Mesenchymal stem cell (in vitro differentiated cells and primary cell): ENCODE measurements at regions not wholly inside any gene's neighbourhood (a gene's known extent, or its start where the extent isn't known, plus 50 kb on each side); places are given as distances from the start of the nearest gene placed in this dataset.

Experiments used
- DNase-seq: peaks from one replicate; pipeline ENCODE4 v3.0.0-alpha.2; 2013
- H2AFZ ChIP-seq: one replicate; pipeline ENCODE4 v1.6.1; 2013; ENCODE audit warnings: low read depth, mild to moderate bottlenecking, control low read depth, inconsistent platforms, low read length, moderate library complexity
- H2AK5ac ChIP-seq: 2 replicates; pipeline ENCODE4 v1.6.1; 2013; ENCODE audit warnings: low read length, moderate library complexity, mild to moderate bottlenecking, inconsistent platforms; ENCODE audit not compliant: severe bottlenecking
- H2BK120ac ChIP-seq: one replicate; pipeline ENCODE4 v1.6.1; 2013; ENCODE audit warnings: low read depth, mild to moderate bottlenecking, inconsistent platforms, low read length, moderate library complexity
- H2BK12ac ChIP-seq, 2 experiments: one replicate each; pipeline ENCODE4 v1.6.1; 2013; ENCODE audit warnings: inconsistent platforms in 2 of 2, low read length in 2 of 2, mild to moderate bottlenecking in 2 of 2, moderate library complexity in 2 of 2, control low read depth in 1 of 2
- H2BK15ac ChIP-seq: one replicate; pipeline ENCODE4 v1.6.1; 2013; ENCODE audit warnings: mild to moderate bottlenecking, low read depth, inconsistent platforms; ENCODE audit not compliant: poor library complexity, severe bottlenecking
- H2BK5ac ChIP-seq: 2 replicates; pipeline ENCODE4 v1.6.1; 2013; ENCODE audit warnings: low read depth, mild to moderate bottlenecking, low read length, control low read depth, inconsistent platforms; ENCODE audit not compliant: poor library complexity, severe bottlenecking
- H3K14ac ChIP-seq, 2 experiments: one replicate each; pipeline ENCODE4 v1.6.1; 2013; ENCODE audit warnings: inconsistent platforms in 2 of 2, low read length in 2 of 2, control low read depth in 1 of 2, mild to moderate bottlenecking in 1 of 2, moderate library complexity in 1 of 2
- H3K18ac ChIP-seq, 2 experiments: one replicate each; pipeline ENCODE4 v1.6.1; 2013; ENCODE audit warnings: inconsistent platforms in 2 of 2, low read length in 2 of 2, control low read depth in 1 of 2, low read depth in 1 of 2, mild to moderate bottlenecking in 1 of 2
- H3K23ac ChIP-seq, 2 experiments: one replicate each; pipeline ENCODE4 v1.6.1; 2013; ENCODE audit warnings: inconsistent platforms in 2 of 2, low read length in 2 of 2, mild to moderate bottlenecking in 2 of 2, moderate library complexity in 2 of 2, control low read depth in 1 of 2
- H3K27ac ChIP-seq: 2 replicates; pipeline ENCODE4 v1.5.1; 2013; ENCODE audit warnings: mild to moderate bottlenecking, moderate library complexity, low read length, control low read depth, inconsistent platforms; ENCODE audit not compliant: poor library complexity, severe bottlenecking
- H3K27me3 ChIP-seq, 2 experiments: 2 replicates each; pipeline versions ENCODE4 v1.6.1 to v1.7.0; 2013; ENCODE audit warnings: low read length in 2 of 2, mild to moderate bottlenecking in 2 of 2, moderate library complexity in 2 of 2, control low read depth in 1 of 2, inconsistent platforms in 1 of 2; ENCODE audit not compliant: control insufficient read depth in 1 of 2, insufficient read depth in 1 of 2
- H3K36me3 ChIP-seq, 2 experiments: 2 replicates each; pipeline versions ENCODE4 v1.6.1 to v1.7.0; 2013; ENCODE audit warnings: low read length in 2 of 2, control low read depth in 1 of 2, inconsistent platforms in 1 of 2, low read depth in 1 of 2, mild to moderate bottlenecking in 1 of 2; ENCODE audit not compliant: insufficient read depth in 2 of 2, control insufficient read depth in 1 of 2
- H3K4ac ChIP-seq, 2 experiments: one replicate each; pipeline ENCODE4 v1.6.1; 2013; ENCODE audit warnings: inconsistent platforms in 2 of 2, low read length in 2 of 2, mild to moderate bottlenecking in 2 of 2, moderate library complexity in 2 of 2, control low read depth in 1 of 2, low read depth in 1 of 2
- H3K4me1 ChIP-seq: 2 replicates; pipeline ENCODE4 v1.6.1; 2013; ENCODE audit warnings: low read depth, low read length, control low read depth; ENCODE audit not compliant: control insufficient read depth, insufficient read depth
- H3K4me2 ChIP-seq: 2 replicates; pipeline ENCODE4 v1.6.1; 2013; ENCODE audit warnings: low read length, mild to moderate bottlenecking, inconsistent platforms; ENCODE audit not compliant: poor library complexity, severe bottlenecking
- H3K4me3 ChIP-seq, 2 experiments: 2 replicates each; pipeline versions ENCODE4 v1.5.1 to v1.7.0; 2013; ENCODE audit warnings: low read length in 2 of 2, mild to moderate bottlenecking in 2 of 2, control low read depth in 1 of 2, low read depth in 1 of 2; ENCODE audit not compliant: insufficient read depth in 1 of 2
- H3K79me1 ChIP-seq: replicated peaks from 2 replicates; pipeline ENCODE4 v1.6.1; 2013; ENCODE audit warnings: mild to moderate bottlenecking, control low read depth, low read length, inconsistent platforms; ENCODE audit not compliant: poor library complexity, severe bottlenecking
- H3K9ac ChIP-seq: 2 replicates; pipeline ENCODE4 v1.7.0; 2013; ENCODE audit warnings: mild to moderate bottlenecking, low read length, moderate library complexity
- H3K9me3 ChIP-seq: 2 replicates; pipeline ENCODE4 v1.7.0; 2013; ENCODE audit warnings: mild to moderate bottlenecking, low read length; ENCODE audit not compliant: control insufficient read depth
- H4K8ac ChIP-seq: one replicate; pipeline ENCODE4 v1.6.1; 2013; ENCODE audit warnings: inconsistent platforms, mild to moderate bottlenecking, low read length, moderate library complexity
- H4K91ac ChIP-seq: one replicate; pipeline ENCODE4 v1.6.1; 2013; ENCODE audit warnings: mild to moderate bottlenecking, low read length, inconsistent platforms
- WGBS: methylation state at CpG from one replicate; pipeline ENCODE4 v1.1.7; 2013; ENCODE audit warnings: mixed read lengths; 5-methylcytosine and 5-hydroxymethylcytosine counted together

DNA sequence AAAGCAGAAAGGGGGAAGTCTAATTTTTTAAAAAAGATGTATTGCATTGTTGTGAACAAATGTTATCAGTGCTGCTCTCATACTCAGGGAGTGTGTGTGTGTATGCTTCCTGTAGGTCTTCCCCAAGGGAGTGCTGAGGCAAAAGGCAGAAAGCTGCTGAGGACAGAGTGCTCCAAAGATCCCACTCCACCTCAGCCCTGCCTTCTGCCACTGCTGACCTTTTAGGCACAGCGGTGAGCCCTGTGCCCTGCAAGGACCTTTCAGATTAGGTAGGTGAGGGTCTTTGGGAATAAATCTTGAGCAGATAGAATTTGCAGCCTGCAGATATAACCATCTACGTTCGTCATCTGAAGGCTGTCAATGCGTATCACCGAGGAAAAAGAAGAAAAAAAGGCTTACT, 756.4 kb upstream of the MMS22L start:
- Histone ChIP-seq H3K4me2 (no peak overlapping the region), H2BK12ac (no peak overlapping the region), H3K14ac (no peak overlapping the region), H3K4me1 (no peaks in the 10 kb centered on the region), H2AFZ (no peak overlapping the region), H3K79me1 (no peaks in the 10 kb centered on the region), H3K9me3 (no peaks in the 10 kb centered on the region), H4K91ac (no peak overlapping the region), H2BK5ac (no peak overlapping the region), H3K4ac (no peak overlapping the region), H3K9ac (no peak overlapping the region), H3K18ac (no peak overlapping the region), H3K27me3 (peaks cover 0 to 4% of the 10 kb centered on the region in 2 experiments), H3K23ac (no peak overlapping the region), H2BK120ac (no peak overlapping the region), H4K8ac (no peak overlapping the region), H3K27ac (no peak overlapping the region), H2BK15ac (no peak overlapping the region), H3K36me3 (no peaks in the 10 kb centered on the region), H2AK5ac (no peak overlapping the region), H3K4me3 (no peak overlapping the region)
- DNase-seq = no peak
- 52% methylated on average over 5 of the region's 5 CpGs for WGBS

DNA sequence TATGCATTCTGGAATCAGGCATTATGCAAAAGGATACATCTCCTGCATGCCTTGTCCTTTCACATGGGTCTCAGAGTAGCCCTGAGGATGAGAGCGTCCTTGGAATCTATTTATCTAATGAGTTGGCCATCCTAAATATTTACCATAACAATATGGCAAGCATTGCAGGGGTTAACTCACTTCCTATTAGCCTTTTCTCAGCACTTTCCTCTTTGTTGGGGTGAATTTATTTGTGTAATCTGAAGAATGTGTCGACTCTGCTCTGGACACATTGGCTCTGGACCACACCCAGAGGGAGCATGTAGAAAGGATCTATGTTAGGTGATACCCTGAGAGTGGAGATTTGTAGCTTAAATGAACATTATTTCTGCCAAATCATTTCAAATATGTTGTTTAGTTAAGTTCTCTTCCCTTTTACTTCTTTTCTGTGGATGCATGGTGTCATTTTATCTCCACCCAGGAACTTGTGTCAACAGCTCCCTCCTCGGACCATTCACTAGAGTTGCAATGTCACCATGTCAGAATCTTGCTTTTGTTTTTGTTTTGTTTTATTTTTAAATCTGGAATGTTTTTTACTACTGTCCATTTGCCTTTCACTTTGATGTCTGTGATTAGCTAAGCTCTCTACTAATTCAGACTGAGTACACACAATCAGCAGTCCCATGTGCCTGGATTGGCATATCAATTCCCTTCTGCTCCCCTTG, 757.0 kb upstream of the MMS22L start:
- Histone ChIP-seq H3K9ac (no peak overlapping the region), H3K79me1 (no peaks in the 10 kb centered on the region), H3K27me3 (peaks cover 0 to 4% of the 10 kb centered on the region in 2 experiments), H3K23ac (no peak overlapping the region), H3K27ac (no peak overlapping the region), H3K9me3 (no peaks in the 10 kb centered on the region), H2BK5ac (no peak overlapping the region), H3K18ac (no peak overlapping the region), H2AK5ac (no peak overlapping the region), H3K36me3 (no peaks in the 10 kb centered on the region), H3K4ac (no peak overlapping the region), H2BK120ac (no peak overlapping the region), H2AFZ (no peak overlapping the region), H4K8ac (no peak overlapping the region), H3K14ac (no peak overlapping the region), H3K4me1 (no peaks in the 10 kb centered on the region), H2BK15ac (no peak overlapping the region), H3K4me2 (no peak overlapping the region), H4K91ac (no peak overlapping the region), H2BK12ac (no peak overlapping the region), H3K4me3 (no peak overlapping the region)
- 33% methylated on average over 1 of the region's 3 CpGs for WGBS
- no peak for DNase-seq

DNA sequence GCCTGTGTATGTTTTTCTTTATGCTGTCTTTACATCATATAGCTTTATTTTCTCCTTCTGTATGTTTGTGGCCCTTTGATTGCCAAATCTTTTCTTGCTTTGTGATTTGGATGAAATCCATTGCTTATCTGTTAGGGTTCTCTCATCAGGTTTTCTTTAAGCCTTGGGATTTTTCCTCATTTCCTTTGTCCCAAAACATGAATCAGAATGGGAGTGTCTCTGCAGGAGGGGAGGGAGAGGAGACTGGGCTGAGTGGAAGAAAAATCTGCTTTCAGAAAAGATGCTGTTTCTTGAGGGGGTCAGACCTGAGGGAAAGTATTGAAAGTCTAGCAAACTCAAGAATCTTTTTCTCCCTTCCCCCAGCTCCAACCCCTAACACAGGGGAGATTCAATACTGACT, 758.0 kb upstream of the MMS22L start:
- Histone ChIP-seq H3K14ac (no peak overlapping the region), H2BK5ac (no peak overlapping the region), H3K4me3 (no peak overlapping the region), H2AK5ac (no peak overlapping the region), H2BK15ac (no peak overlapping the region), H4K91ac (no peak overlapping the region), H3K18ac (no peak overlapping the region), H3K27ac (no peak overlapping the region), H3K4me1 (no peaks in the 10 kb centered on the region), H4K8ac (no peak overlapping the region), H3K27me3 (peaks cover 0 to 4% of the 10 kb centered on the region in 2 experiments), H3K9me3 (no peaks in the 10 kb centered on the region), H3K79me1 (no peaks in the 10 kb centered on the region), H3K36me3 (no peaks in the 10 kb centered on the region), H2BK120ac (no peak overlapping the region), H2BK12ac (no peak overlapping the region), H2AFZ (no peak overlapping the region), H3K4me2 (no peak overlapping the region), H3K9ac (no peak overlapping the region), H3K23ac (no peak overlapping the region), H3K4ac (no peak overlapping the region)
- DNase-seq = no peak

DNA sequence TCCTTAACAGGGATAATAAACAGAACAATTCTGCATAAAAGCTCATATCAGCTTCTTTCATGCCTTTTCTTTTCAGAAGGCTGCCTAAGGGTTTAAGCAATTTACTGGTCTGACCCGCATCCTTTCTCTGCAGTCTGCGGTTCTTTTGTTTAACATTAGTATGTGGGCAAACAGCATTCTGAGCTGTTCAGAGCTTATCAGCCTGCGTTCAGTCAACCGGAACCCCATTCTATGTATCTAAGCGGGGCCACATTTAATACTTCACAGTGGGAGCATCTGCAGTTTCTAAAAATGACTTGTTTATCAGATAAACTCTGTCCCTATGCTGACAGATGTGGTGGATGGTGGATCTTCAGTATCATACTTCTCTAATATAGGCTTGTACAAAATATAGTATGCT, 758.9 kb upstream of the MMS22L start:
- Histone ChIP-seq H3K27me3 (peaks cover 0 to 4% of the 10 kb centered on the region in 2 experiments), H3K23ac (no peak overlapping the region), H2AFZ (no peak overlapping the region), H3K4me3 (no peak overlapping the region), H3K18ac (no peak overlapping the region), H2BK5ac (no peak overlapping the region), H3K9ac (no peak overlapping the region), H3K14ac (no peak overlapping the region), H3K4ac (no peak overlapping the region), H3K9me3 (no peaks in the 10 kb centered on the region), H2BK120ac (no peak overlapping the region), H4K8ac (no peak overlapping the region), H3K4me2 (no peak overlapping the region), H3K4me1 (no peaks in the 10 kb centered on the region), H3K79me1 (no peaks in the 10 kb centered on the region), H2BK15ac (no peak overlapping the region), H3K27ac (no peak overlapping the region), H2BK12ac (no peak overlapping the region), H2AK5ac (no peak overlapping the region), H3K36me3 (no peaks in the 10 kb centered on the region), H4K91ac (no peak overlapping the region)
- no peak for DNase-seq
- WGBS = 78% methylated on average over 4 of the region's 5 CpGs
